Heart left ventricle (tissue), 16 donors: ENCODE measurements at regions not wholly inside any gene's neighbourhood (a gene's known extent, or its start where the extent isn't known, plus 50 kb on each side); places are given as distances from the start of the nearest gene placed in this dataset.

ENCODE experiments used
- ATAC-seq, 4 donors: fragments of 200-7000 bp; cut with Tn5 transposase; one replicate each; pipeline ENCODE4 v1.9.1; 2020 to 2022; ENCODE audit warnings: moderate library complexity in 4 of 4, mild to moderate bottlenecking in 3 of 4, moderate number of reproducible peaks in 1 of 4
- DNase-seq, 5 donors: peaks; one replicate each; pipeline ENCODE4 v3.0.0-alpha.2; 2020
- H3K27ac ChIP-seq, 12 donors: fragments of 200-600 bp; sonication (generic) in 4 of 12; one replicate each; pipeline versions ENCODE4 v1.5.0 to v1.8.0; 2016 to 2022; ENCODE audit warnings: mild to moderate bottlenecking in 2 of 12
- H3K27me3 ChIP-seq, 9 donors: fragments of 200-600 bp; sonication (generic) in 2 of 9; one replicate each; pipeline versions ENCODE4 v1.5.1 to v1.8.0; 2016 to 2022; ENCODE audit warnings: mild to moderate bottlenecking in 3 of 9
- H3K36me3 ChIP-seq, 9 donors: fragments of 200-600 bp; sonication (generic) in 2 of 9; one replicate each; pipeline versions ENCODE4 v1.5.0 to v1.8.0; 2018 to 2022; ENCODE audit warnings: mild to moderate bottlenecking in 2 of 9
- H3K4me1 ChIP-seq, 12 donors: fragments of 200-600 bp; sonication (generic) in 4 of 12; one replicate each; pipeline versions ENCODE4 v1.5.0 to v1.8.0; 2016 to 2022; ENCODE audit warnings: mild to moderate bottlenecking in 3 of 12
- H3K4me3 ChIP-seq, 12 donors: fragments of 200-600 bp; sonication (generic) in 4 of 12; one replicate each; pipeline versions ENCODE4 v1.5.0 to v1.8.0; 2017 to 2022; ENCODE audit warnings: mild to moderate bottlenecking in 9 of 12, moderate library complexity in 4 of 12
- H3K9me3 ChIP-seq, 12 donors: fragments of 200-600 bp; sonication (generic) in 4 of 12; one replicate each; pipeline versions ENCODE4 v1.5.0 to v1.8.0; 2016 to 2022; ENCODE audit warnings: mild to moderate bottlenecking in 1 of 12
- CTCF ChIP-seq, 12 donors: fragments of 200-600 bp; sonication (generic) in 4 of 12; IDR thresholded peaks; one replicate each; pipeline versions ENCODE4 v1.5.0 to v1.8.0; 2018 to 2022; ENCODE audit warnings: antibody characterized with exemption in 12 of 12, mild to moderate bottlenecking in 5 of 12
- POLR2A ChIP-seq, 2 donors: fragments of 450-650 bp; IDR thresholded peaks; one replicate each; pipeline ENCODE4 v1.6.1; 2017; ENCODE audit warnings: antibody characterized with exemption in 2 of 2, mild to moderate bottlenecking in 2 of 2, moderate library complexity in 2 of 2
- WGBS, 4 donors: extraction: QIAGEN DNeasy Blood & Tissue Kit in 2 of 4; methylation state at CpG; one replicate each; pipeline versions ENCODE4 v1.1.5 to v1.1.7; 2013 to 2018; 5-methylcytosine and 5-hydroxymethylcytosine counted together
- intact Hi-C, 10 donors: fragments of 100-400 bp; cut with DNase I; formaldehyde crosslinking; loops; one replicate each; pipeline versions ENCODE4 v1.11.1 to v1.14.2; 2022
- donor health status: ischemic (EF 13 %, LVEDD 7.1; RV severe dilation, severe dysfunction).
- donor health status: healthy with polysubstance abuse.
- donor health status: DM: no; HTN: yes; CAD: no.
- donor health status: DM: no; HTN: no; CAD: no.
- donor health status: ischemic (EF 25% LVEDD 6.9; RV normal size, moderate dysfunction).
- donor health status: ischemic (EF 25% LVEDD 5.7; RV mildly dilated, moderate dysfunction).
- donor health status: healthy.
- donor health status: DM: yes; HTN: yes; CAD: no.
- donor health status: ischemic (EF 35%, LVEDD 5.7; RV mildly dilated, moderate dysfunction).
- donor health status: nonischemic (EF 11% LVEDD 7.7; RV severe dilation, severe dysfunction).
- donor health status: DM: yes; HTN: yes; CAD: no.
- donor health status: PGD.
- donor health status: ischemic (EF 29% LVEDD 5.4; RV normal size, mild dysfunction).
- donor health status: nonischemic (EF 23%, LVEDD 6.1; RV moderate dilation, normal function).

- ATAC-seq (peak in 3 of 4 donors; percentile 66 to 85 (median 83)), DNase-seq (no peak)
- no peaks in the 10 kb centered on the region for H3K9me3 ChIP-seq
- peaks cover 0 to 5% (median 0%) of the 10 kb centered on the region in 12 donors for H3K4me1 ChIP-seq
- no peaks in the 10 kb centered on the region for H3K36me3 ChIP-seq
- no peak for TF ChIP-seq POLR2A (IDR thresholded peaks at IDR 0.05)
- no peak for TF ChIP-seq CTCF (IDR thresholded peaks at IDR 0.05)
- intact Hi-C loops, result no loop called here
- peak overlapping the region in 1 of 12 donors; percentile 12 for H3K4me3 ChIP-seq
- no peaks in the 10 kb centered on the region for H3K27me3 ChIP-seq
- H3K27ac ChIP-seq, result peak overlapping the region in 2 of 12 donors; percentile 37 to 52
- 25 to 37% (median 27%) methylated on average over 2 of the region's 2 CpGs for WGBS, 4 donors
Measured at GRCh38 chr9:103545260-103545659, 548.8 kb upstream of the SMC2 start.

DNA sequence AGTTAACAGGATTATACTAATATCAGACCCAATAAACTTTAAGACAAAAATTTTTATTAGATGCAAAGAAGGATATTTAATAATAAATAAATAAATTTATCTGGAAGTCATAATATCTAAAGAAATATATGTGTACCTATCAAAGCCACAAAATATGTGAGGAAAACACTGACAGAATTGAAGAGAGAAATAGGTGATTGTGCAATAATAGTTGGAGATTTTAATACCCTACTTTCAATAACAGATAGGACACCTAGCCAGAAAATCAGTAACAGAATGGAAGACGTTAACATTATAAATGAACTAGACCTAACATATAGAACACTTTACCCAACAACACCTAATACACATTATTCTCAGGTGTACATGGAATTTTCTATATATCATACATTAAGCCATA lies 541.4 kb upstream of the SMC2 start:
- intact Hi-C loops, result no loop called here
- Histone ChIP-seq H3K9me3 (peaks cover 0 to 6% (median 0%) of the 10 kb centered on the region in 12 donors), H3K4me3 (no peak overlapping the region), H3K36me3 (no peaks in the 10 kb centered on the region), H3K27ac (no peak overlapping the region), H3K4me1 (no peaks in the 10 kb centered on the region), H3K27me3 (no peaks in the 10 kb centered on the region)
- TF ChIP-seq CTCF (IDR thresholded peaks at IDR 0.05) (no peak), POLR2A (IDR thresholded peaks at IDR 0.05) (no peak)
- DNase-seq (no peak), ATAC-seq (no peak)
- 78 to 85% (median 81%) methylated on average over 1 of the region's 1 CpG for WGBS, 4 donors

GRCh38 chr9:103574056-103574455 lies 520.1 kb upstream of the SMC2 start:
- ATAC-seq (no peak), DNase-seq (no peak)
- Histone ChIP-seq H3K27me3 (no peaks in the 10 kb centered on the region), H3K9me3 (peaks cover 0 to 30% (median 14%) of the 10 kb centered on the region in 12 donors), H3K27ac (no peak overlapping the region), H3K36me3 (no peaks in the 10 kb centered on the region), H3K4me3 (no peak overlapping the region), H3K4me1 (no peaks in the 10 kb centered on the region)
- intact Hi-C loops, result no loop called here
- TF ChIP-seq POLR2A (IDR thresholded peaks at IDR 0.05), result no peak
- no peak for TF ChIP-seq CTCF (IDR thresholded peaks at IDR 0.05)

GRCh38 chr9:103586721-103587120 lies 507.4 kb upstream of the SMC2 start:
- DNase-seq, result no peak
- Histone ChIP-seq H3K4me1 (no peaks in the 10 kb centered on the region), H3K27me3 (no peaks in the 10 kb centered on the region), H3K27ac (no peak overlapping the region), H3K9me3 (peaks cover 0 to 10% (median 0%) of the 10 kb centered on the region in 12 donors), H3K36me3 (no peaks in the 10 kb centered on the region), H3K4me3 (no peak overlapping the region)
- TF ChIP-seq POLR2A (IDR thresholded peaks at IDR 0.05), result no peak
- TF ChIP-seq CTCF (IDR thresholded peaks at IDR 0.05), result no peak
- intact Hi-C loops, result no loop called here
- 80 to 90% (median 90%) methylated on average over 4 to 6 of the region's 6 CpGs for WGBS, 4 donors
- ATAC-seq, result no peak
